Fibroblast of skin of abdomen (primary cell): ENCODE measurements at regions not wholly inside any gene's neighbourhood (a gene's known extent, or its start where the extent isn't known, plus 50 kb on each side); places are given as distances from the start of the nearest gene placed in this dataset.
A peak's percentile ranks its signal among the peaks of the same experiment; 100 is the strongest.
"Not testable (repeated sequence)": the region's sequence is repeated elsewhere in the genome, so short reads cannot be mapped to it uniquely, and the experiment has no call there.

ENCODE experiments used
- DNase-seq: peaks from one replicate; pipeline ENCODE4 v3.0.0-alpha.2; 2013

GRCh38 chr4:131547506-131547981 is 1601.5 kb upstream of the PCDH10 start:
- no peak for DNase-seq

- DNase-seq = no peak
These were observed 1597.8 kb upstream of the PCDH10 start for GRCh38 chr4:131551306-131551705.

GRCh38 chr4:131566026-131566425 is 1583.1 kb upstream of the PCDH10 start:
- no peak for DNase-seq

GRCh38 chr4:131584587-131584986 is 1564.5 kb upstream of the PCDH10 start:
- DNase-seq = no peak

GRCh38 chr4:131595140-131595539 is 1554.0 kb upstream of the PCDH10 start:
- DNase-seq = no peak

- DNase-seq = no peak
These were observed 1545.4 kb upstream of the PCDH10 start for GRCh38 chr4:131603705-131604104.

- DNase-seq = peak; percentile 30
These were observed 1540.1 kb upstream of the PCDH10 start for GRCh38 chr4:131609039-131609438.

GRCh38 chr4:131610517-131610916 is 1538.6 kb upstream of the PCDH10 start:
- DNase-seq = peak; percentile 87

GRCh38 chr4:131613086-131613823 is 1535.8 kb upstream of the PCDH10 start:
- peak; percentile 10 for DNase-seq

GRCh38 chr4:131613824-131614216 is 1535.3 kb upstream of the PCDH10 start:
- peak; percentile 4 for DNase-seq

GRCh38 chr4:131632877-131633276 is 1516.2 kb upstream of the PCDH10 start:
- no peak for DNase-seq

GRCh38 chr4:131635191-131635590 is 1513.9 kb upstream of the PCDH10 start:
- no peak for DNase-seq

- DNase-seq = peak; percentile 4
These were observed 1510.3 kb upstream of the PCDH10 start for GRCh38 chr4:131638781-131639180.

- DNase-seq = peak; percentile 36
These were observed 1504.5 kb upstream of the PCDH10 start for GRCh38 chr4:131644619-131645018.

- DNase-seq = no peak
These were observed 1499.9 kb upstream of the PCDH10 start for GRCh38 chr4:131649227-131649626.

GRCh38 chr4:131650951-131651350 is 1498.1 kb upstream of the PCDH10 start:
- no peak for DNase-seq

GRCh38 chr4:131683314-131683713 is 1465.8 kb upstream of the PCDH10 start:
- not testable (repeated sequence) for DNase-seq

- DNase-seq = no peak
These were observed 1427.2 kb upstream of the PCDH10 start for GRCh38 chr4:131721883-131722282.

GRCh38 chr4:131723069-131723468 is 1426.0 kb upstream of the PCDH10 start:
- not testable (repeated sequence) for DNase-seq

- DNase-seq = peak; percentile 32
These were observed 1424.2 kb upstream of the PCDH10 start for GRCh38 chr4:131724847-131725246.

- not testable (repeated sequence) for DNase-seq
These were observed 1423.6 kb upstream of the PCDH10 start for GRCh38 chr4:131725521-131725920.

- DNase-seq = not testable (repeated sequence)
These were observed 1422.2 kb upstream of the PCDH10 start for GRCh38 chr4:131726940-131727339.

GRCh38 chr4:131727418-131727817 is 1421.7 kb upstream of the PCDH10 start:
- DNase-seq = not testable (repeated sequence)

- not testable (repeated sequence) for DNase-seq
These were observed 1419.9 kb upstream of the PCDH10 start for GRCh38 chr4:131729205-131729604.
